ENCODE measurements at regions not wholly inside any gene's neighbourhood (a gene's known extent, or its start where the extent isn't known, plus 50 kb on each side); places are given as distances from the start of the nearest gene placed in this dataset.

- POLR2A ChIA-PET (ENCODE audit: partially characterized antibody): interaction anchor here (1.0 kb wide), 1 partner anchor 13 kb away, joined by 4 read pairs; no protein-coding TSS in a partner anchor
- peak overlapping the region; percentile 43; the same call in 1 of the 2 replicates for H2AFZ ChIP-seq (ENCODE audit: low read length)
- TF ChIP-seq POU5F1 (IDR thresholded peaks at IDR 0.05; ENCODE audit: low read depth, low read length) (no peak), GABPA (IDR thresholded peaks at IDR 0.05; ENCODE audit: borderline replicate concordance, insufficient read depth, low read length) (no peak), TEAD4 (IDR thresholded peaks at IDR 0.05; ENCODE audit: low read depth, low read length) (no peak), RAD21 (IDR thresholded peaks at IDR 0.05 in 1 of 2, conservative IDR thresholded peaks at IDR 0.05 in 1 of 2; ENCODE audit: low read depth in 2 of 2, low read length in 2 of 2) (peak; percentile 56 to 61), E2F6 (IDR thresholded peaks at IDR 0.05) (no peak), SUZ12 (IDR thresholded peaks at IDR 0.05; ENCODE audit: low read length) (no peak), BCL11A (IDR thresholded peaks at IDR 0.05; ENCODE audit: low read depth in 2 of 2, low read length in 2 of 2) (no peak), YY1 (IDR thresholded peaks at IDR 0.05; ENCODE audit: low read depth, low read length) (0 out of 2 replicates have a peak, but pooled peaks have one; percentile 36)
Observed at GRCh38 chr5:130871346-130872086, 293.5 kb downstream of the HINT1 start.

More at GRCh38 chr5:130871346-130872086, 293.5 kb downstream of the HINT1 start:
- H3K18ac ChIP-seq (ENCODE audit: extremely low read depth, low read length): no peak overlapping the region
- H3K23ac ChIP-seq (ENCODE audit: insufficient read length): no peak overlapping the region
- H4K91ac ChIP-seq (replicated peaks; ENCODE audit: insufficient read length, low read length): no peak overlapping the region
- H3K56ac ChIP-seq (replicated peaks; ENCODE audit: insufficient read length, low read depth, low read length): no peak overlapping the region
- H3K27me3 ChIP-seq (replicated peaks in 1 of 4; ENCODE audit: control insufficient read depth in 3 of 4, extremely low read depth in 1 of 4, insufficient read depth in 3 of 4, low read length in 3 of 4): no peaks in the 10 kb centered on the region
- H3K9me3 ChIP-seq (ENCODE audit: insufficient read depth in 2 of 2, low read depth in 1 of 2, low read length in 1 of 2): no peaks in the 10 kb centered on the region
- no peaks in the 10 kb centered on the region for H3K23me2 ChIP-seq (ENCODE audit: low read depth, low read length)
- H4K5ac ChIP-seq (ENCODE audit: insufficient read length, low read depth, low read length): no peak overlapping the region
- H3K36me3 ChIP-seq (ENCODE audit: control insufficient read depth in 2 of 4, insufficient read depth in 4 of 4, low read length in 3 of 4): no peaks in the 10 kb centered on the region
- H3K4me1 ChIP-seq (replicated peaks in 1 of 4; ENCODE audit: control insufficient read depth in 3 of 4, insufficient read depth in 4 of 4, low read length in 3 of 4): peaks cover 0 to 3% (median 1%) of the 10 kb centered on the region in 4 experiments; a peak in 2 of 7 replicates
- H3K4me3 ChIP-seq (ENCODE audit: extremely low read depth in 1 of 4, insufficient read depth in 2 of 4, low read depth in 3 of 4, low read length in 4 of 4): no peak overlapping the region
- H3K4ac ChIP-seq (replicated peaks; ENCODE audit: insufficient read length, low read depth, low read length): no peak overlapping the region
- H2BK12ac ChIP-seq (ENCODE audit: low read depth, low read length): no peak overlapping the region
- no peak for FAIRE-seq
- no peak overlapping the region for H2BK120ac ChIP-seq (replicated peaks; ENCODE audit: low read depth, low read length)
- CTCF ChIA-PET (ENCODE audit: partially characterized antibody): interaction anchor here (0.6 to 2.4 kb wide), 34 partner anchors 9 to 526 kb away, joined by 3 to 22 read pairs (median 4); no protein-coding TSS in a partner anchor
- peak in 1 of 2 experiments; percentile 52 for DNase-seq (ENCODE audit: low read depth in 1 of 2, low spot score in 2 of 2)
- H4K20me1 ChIP-seq (replicated peaks in 1 of 2; ENCODE audit: control insufficient read depth in 1 of 2, insufficient read depth in 2 of 2, low read length in 2 of 2): no peaks in the 10 kb centered on the region
- 65% methylated on average over 7 of the region's 7 CpGs; no CpG with 5 or more reads in 1 of the 2 experiments for WGBS, 2 experiments (ENCODE audit: extremely low coverage in 1 of 2, insufficient coverage in 1 of 2, insufficient read length in 1 of 2, insufficient replicate concordance in 2 of 2, low coverage in 1 of 2, low lambda C conversion rate in 2 of 2, missing lambda C conversion rate in 1 of 2)
- H3K79me1 ChIP-seq (ENCODE audit: low read depth, low read length): no peaks in the 10 kb centered on the region
- H2AK5ac ChIP-seq (ENCODE audit: low read depth, low read length): no peak overlapping the region
- no peak overlapping the region for H3K9ac ChIP-seq (replicated peaks in 1 of 4; ENCODE audit: extremely low read depth in 1 of 4, low read depth in 3 of 4, low read length in 3 of 4)
- H3K79me2 ChIP-seq (ENCODE audit: control insufficient read depth in 1 of 2, insufficient read depth in 2 of 2, low read length in 2 of 2): no peaks in the 10 kb centered on the region
- H2BK20ac ChIP-seq (ENCODE audit: low read length): no peak overlapping the region
- H3K27ac ChIP-seq (ENCODE audit: low read depth, low read length): no peak overlapping the region
- H4K8ac ChIP-seq (ENCODE audit: extremely low read depth, insufficient read depth, low read length): no peak overlapping the region
- H3K4me2 ChIP-seq (ENCODE audit: insufficient read depth in 1 of 2, low read depth in 2 of 2, low read length in 2 of 2): peak overlapping the region in 1 of 2 experiments; percentile 35; a peak in 1 of 4 replicates
- no peak overlapping the region for H3K14ac ChIP-seq (ENCODE audit: insufficient read length)
- no peak overlapping the region for H2BK15ac ChIP-seq (ENCODE audit: low read length)
- 0 out of 2 replicates have a peak overlapping the region, but pooled peaks have one; percentile 55 for H2BK5ac ChIP-seq (ENCODE audit: low read depth, low read length)

Measured in H1 (cell line).